Adrenal gland (tissue), 5 donors: ENCODE measurements at regions not wholly inside any gene's neighbourhood (a gene's known extent, or its start where the extent isn't known, plus 50 kb on each side); places are given as distances from the start of the nearest gene placed in this dataset.
"Not testable (repeated sequence)": the region's sequence is repeated elsewhere in the genome, so short reads cannot be mapped to it uniquely, and the experiment has no call there.

Experiments
- POLR2A ChIP-seq, 2 donors: fragments of 450-650 bp; IDR thresholded peaks; one replicate each; pipeline ENCODE4 v1.6.1; 2017; ENCODE audit warnings: antibody characterized with exemption in 2 of 2, mild to moderate bottlenecking in 2 of 2, moderate library complexity in 1 of 2
- TF ChIP-seq, protein P1 (sequence below), 6 experiments: fragments of 450-650 bp in 4 of 6; fragments of 200-600 bp in 2 of 6; sonication (generic) in 1 of 6; IDR thresholded peaks; 1 replicate in 5 of 6; 2 replicates in 1 of 6; pipeline versions ENCODE4 v1.5.1 to v1.8.0; 2016 to 2021; ENCODE audit warnings: antibody characterized with exemption in 6 of 6, mild to moderate bottlenecking in 2 of 6, moderate library complexity in 1 of 6
- donor health status: DM: no; HTN: no; CAD: no.

DNA sequence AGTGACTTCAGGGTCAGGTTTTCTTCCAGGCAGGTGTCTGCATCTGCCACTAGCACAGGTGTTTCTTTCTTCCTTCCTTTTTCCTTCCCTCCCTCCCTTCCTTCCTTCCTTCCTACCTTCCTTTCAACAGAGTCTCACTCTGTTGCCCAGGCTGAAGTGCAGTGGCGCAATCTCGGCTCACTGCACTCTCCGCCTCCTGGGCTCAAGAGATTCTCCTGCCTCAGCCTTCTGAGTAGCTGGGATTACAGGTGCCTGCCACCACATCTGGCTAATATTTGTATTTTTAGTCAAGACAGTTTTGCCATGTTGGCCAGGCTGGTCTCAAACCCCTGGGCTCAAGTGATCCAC is 53.8 kb upstream of the ECHDC3 start:
- TF ChIP-seq, protein P1, sequence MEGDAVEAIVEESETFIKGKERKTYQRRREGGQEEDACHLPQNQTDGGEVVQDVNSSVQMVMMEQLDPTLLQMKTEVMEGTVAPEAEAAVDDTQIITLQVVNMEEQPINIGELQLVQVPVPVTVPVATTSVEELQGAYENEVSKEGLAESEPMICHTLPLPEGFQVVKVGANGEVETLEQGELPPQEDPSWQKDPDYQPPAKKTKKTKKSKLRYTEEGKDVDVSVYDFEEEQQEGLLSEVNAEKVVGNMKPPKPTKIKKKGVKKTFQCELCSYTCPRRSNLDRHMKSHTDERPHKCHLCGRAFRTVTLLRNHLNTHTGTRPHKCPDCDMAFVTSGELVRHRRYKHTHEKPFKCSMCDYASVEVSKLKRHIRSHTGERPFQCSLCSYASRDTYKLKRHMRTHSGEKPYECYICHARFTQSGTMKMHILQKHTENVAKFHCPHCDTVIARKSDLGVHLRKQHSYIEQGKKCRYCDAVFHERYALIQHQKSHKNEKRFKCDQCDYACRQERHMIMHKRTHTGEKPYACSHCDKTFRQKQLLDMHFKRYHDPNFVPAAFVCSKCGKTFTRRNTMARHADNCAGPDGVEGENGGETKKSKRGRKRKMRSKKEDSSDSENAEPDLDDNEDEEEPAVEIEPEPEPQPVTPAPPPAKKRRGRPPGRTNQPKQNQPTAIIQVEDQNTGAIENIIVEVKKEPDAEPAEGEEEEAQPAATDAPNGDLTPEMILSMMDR (IDR thresholded peaks at IDR 0.05), result not testable (repeated sequence)
- not testable (repeated sequence) for TF ChIP-seq POLR2A (IDR thresholded peaks at IDR 0.05)
